GM12874 (cell line): ENCODE measurements at regions not wholly inside any gene's neighbourhood (a gene's known extent, or its start where the extent isn't known, plus 50 kb on each side); places are given as distances from the start of the nearest gene placed in this dataset.

Experiments used
- CTCF ChIP-seq: IDR thresholded peaks from 2 replicates; pipeline ENCODE4 v1.5.1; 2011; ENCODE audit warnings: low read depth, mild to moderate bottlenecking, control low read depth, low read length, moderate library complexity; ENCODE audit not compliant: insufficient read depth

GRCh38 chr4:84317513-84317912 is 181.6 kb downstream of the NKX6-1 start:
- no peak for TF ChIP-seq CTCF

DNA sequence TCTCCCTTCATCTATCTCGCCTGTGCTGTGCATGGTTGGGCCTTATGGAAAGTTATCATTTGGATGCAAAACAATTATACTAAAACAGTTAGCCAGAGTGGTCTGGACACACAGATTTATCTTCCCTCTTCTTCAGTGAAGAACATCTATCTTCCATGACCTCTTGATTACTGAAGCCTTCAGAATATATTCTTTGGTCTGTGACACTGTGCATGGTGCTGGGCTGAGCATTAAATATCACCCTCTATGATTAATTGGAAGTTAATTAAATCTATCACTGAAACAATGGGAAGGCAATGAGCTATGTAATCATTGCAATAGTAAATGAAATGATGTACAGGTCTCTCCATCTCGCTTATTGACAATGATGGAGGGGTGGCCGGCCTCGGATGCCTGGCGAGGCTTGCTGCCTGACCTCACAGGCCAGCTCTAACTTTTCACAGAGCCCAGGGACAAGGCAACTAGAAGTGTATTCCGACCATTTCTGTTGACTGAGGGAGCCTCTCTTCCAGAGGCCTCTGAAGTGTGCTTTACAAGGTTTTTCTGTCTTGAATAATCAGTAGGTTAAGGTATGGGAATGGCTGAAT is 186.6 kb downstream of the NKX6-1 start:
- TF ChIP-seq CTCF, result no peak

- TF ChIP-seq CTCF, result no peak
Observed at GRCh38 chr4:84309191-84309590, 189.9 kb downstream of the NKX6-1 start.

- no peak for TF ChIP-seq CTCF
Observed at GRCh38 chr4:84298023-84298718, 200.9 kb downstream of the NKX6-1 start.

- no peak for TF ChIP-seq CTCF
Observed at GRCh38 chr4:84291969-84292368, 207.1 kb downstream of the NKX6-1 start.

DNA sequence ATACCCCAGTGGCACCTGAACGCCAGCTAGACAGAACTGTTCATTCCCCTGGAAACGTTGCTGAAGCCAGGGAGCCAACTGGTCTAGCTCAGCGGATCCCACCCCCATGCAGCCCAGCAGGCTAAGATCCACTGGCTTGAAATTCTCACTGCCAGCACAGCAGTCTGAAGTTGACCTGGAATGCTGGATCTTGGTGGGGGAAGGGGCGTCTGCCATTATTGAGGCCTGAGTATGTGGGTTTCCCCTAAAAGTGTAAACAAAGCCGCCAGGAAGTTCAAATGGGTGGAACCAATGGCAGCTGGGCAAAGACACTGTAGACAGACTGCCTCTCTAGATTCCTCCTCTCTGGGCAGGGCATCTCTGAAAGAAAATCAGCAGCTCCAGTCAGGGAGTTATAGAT is 213.0 kb downstream of the NKX6-1 start:
- TF ChIP-seq CTCF, result no peak

DNA sequence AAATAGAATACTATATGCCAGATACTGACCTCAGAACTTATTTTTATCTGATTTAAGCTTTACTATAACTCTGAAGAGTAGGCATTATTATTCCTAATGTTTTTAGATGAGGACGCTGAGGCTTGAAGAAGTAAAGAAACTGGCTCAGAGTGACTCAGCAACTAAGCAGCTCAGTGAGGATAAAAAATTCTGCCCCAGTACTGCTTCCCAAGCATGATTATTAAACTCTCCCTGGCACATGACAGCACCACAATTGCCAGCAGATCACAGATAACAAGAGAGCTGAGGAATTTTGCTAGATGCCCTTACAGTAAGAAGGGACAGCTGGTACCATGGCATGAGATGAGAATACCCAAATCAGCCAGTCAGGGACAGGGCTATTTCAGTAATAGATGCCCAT is 219.4 kb downstream of the NKX6-1 start:
- no peak for TF ChIP-seq CTCF
